ENCODE measurements at regions not wholly inside any gene's neighbourhood (a gene's known extent, or its start where the extent isn't known, plus 50 kb on each side); places are given as distances from the start of the nearest gene placed in this dataset.

DNA sequence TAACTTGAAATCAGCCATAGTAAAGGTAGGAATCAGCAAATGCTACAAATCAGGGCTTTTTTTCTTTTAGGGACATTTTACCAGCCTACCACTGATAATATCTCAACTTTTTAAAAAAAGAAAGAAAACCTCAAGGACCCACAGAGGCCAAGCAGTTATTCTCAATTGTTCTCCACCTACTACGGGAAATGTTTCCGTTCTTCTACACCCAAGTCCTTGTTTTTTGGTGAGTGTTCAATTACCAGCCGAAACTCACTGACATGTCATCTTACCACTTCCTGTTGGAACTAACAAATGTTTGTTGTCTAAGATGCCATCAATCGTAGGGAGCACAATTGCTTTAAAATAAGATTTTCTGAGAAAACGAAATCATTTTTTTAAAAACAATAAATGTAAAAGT lies 50.2 kb upstream of the CDK1 start:
- DNase-seq (ENCODE audit: low read depth), result no peak

DNA sequence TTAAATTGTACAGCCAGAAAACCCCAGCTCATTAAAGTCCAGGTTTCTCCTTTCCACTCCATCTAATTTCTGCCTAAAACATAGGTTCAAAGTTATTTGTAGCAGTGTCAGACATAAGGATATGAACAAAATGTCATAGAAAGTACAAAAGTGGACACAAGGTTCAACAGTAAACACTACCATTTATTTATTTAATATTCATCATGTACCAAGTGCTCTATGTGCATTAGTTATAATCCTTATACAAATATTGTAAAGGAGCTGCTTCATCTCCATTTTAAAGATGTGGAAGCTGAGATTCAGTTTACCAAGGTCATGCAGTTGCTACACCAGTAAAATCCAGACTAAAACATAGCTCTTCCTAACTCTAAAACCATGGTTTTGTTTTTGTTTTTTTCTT lies 52.0 kb upstream of the CDK1 start:
- no peak for DNase-seq (ENCODE audit: low read depth)

DNA sequence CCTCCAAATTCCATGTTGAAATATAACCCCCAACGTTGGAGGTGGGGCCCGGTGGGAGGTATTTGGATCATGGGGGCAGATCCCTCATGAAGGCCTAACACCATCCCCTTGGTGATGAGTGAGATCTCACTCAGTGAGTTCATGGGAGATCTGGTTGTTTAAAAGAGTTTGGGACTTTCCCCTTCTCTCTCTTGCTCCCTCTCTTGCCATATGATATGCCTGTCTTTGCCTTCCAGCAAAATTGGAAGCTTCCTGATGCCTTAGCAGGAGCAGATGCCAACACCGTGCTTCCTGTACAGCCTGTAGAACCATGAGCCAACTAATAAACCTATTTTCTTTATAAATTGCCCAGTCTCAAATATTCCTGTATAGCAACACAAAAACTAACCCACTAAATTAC lies 55.7 kb upstream of the CDK1 start:
- DNase-seq (ENCODE audit: low read depth), result no peak

DNA sequence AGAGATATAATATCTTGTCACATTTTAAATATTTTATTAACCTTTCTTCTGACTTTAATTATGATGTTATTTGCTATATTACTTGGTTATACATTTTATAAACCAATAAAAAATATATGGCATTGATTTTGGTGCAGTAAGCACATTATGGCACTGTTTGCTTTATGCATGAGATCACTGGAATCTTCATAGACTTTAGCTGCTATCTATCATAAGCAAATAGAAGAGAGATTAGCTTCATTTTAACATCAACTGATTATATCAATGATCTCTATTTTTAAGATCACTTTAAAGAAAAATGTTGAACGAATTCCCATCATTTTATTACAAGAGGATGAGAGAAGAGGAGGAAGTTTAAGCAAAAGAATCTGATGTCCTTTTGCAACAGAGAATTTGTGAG lies 58.6 kb upstream of the CDK1 start:
- DNase-seq (ENCODE audit: low read depth), result no peak

DNA sequence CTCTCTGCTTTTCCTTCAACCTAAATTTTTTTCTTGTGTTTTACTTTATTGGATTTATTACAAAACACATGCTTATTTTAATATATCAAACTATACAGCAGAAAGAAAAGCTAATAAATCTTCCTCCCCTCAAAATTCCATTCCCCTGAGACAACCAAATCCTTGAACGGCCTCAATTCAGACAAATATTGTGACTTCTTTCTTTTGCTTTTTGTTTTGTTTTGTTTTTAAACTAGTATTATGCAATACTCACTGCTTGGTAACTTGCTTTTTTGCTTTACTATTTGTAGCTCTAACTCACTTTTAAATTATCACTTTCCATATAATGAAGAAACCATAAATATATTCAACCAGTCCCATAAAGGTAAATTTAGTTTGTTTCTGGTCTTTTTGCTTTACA lies 59.4 kb upstream of the CDK1 start:
- no peak for DNase-seq (ENCODE audit: low read depth)

DNA sequence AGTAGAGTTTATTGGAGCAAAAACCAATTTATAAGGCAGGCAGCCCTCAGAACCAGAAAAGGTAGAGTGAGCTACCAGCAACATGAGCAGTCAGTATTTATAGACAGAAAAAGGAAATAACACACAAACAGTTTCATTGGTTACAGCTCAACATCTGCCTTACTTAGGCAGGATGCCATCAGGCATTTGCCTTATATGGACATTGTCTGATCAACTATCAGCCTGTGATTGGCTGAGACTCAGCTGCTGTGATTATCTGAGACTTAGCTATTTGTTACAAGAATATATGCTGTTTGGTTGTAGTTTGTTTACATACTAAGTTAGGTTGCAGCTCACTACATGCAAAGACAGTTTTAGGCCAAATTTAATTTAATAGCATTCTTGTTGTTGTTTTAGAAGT lies 60.4 kb upstream of the CDK1 start:
- no peak for DNase-seq (ENCODE audit: low read depth)

DNA sequence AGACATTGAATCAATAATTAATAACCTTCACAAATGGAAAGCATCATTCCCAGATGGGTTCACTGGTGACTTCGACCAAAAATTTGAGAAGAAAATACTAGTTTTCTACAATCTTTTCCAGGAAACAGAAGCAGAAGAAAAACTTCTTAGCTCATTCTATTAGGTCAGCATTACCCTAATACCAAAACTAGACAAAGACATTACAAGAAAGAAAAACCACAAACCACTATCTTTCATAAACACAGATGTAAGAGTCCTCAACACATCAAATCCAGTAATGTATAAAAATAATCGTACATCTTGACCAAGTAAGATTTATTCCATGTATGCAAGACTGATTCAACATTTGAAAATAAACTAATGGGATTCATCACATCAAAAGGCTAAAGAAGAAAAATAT lies 64.0 kb upstream of the CDK1 start:
- DNase-seq (ENCODE audit: low read depth), result no peak

DNA sequence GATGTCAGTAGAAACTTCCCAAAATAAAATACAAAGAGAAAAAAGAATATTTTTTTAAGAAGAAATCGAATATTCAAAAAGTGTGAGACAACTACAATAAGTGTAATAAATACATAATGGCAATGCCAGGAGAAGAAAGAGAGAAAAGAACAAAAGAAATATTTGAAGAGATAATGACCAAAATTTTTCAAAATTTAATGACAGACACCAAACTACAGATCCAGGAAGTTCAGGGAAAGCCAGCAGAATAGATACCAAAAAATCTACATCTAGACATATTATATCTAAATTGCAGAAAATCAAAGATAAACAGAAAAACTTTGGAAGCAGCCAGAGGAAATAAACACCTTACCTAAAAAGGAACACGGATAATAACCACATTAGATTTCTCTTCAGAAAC lies 66.8 kb upstream of the CDK1 start:
- DNase-seq (ENCODE audit: low read depth), result no peak

DNA sequence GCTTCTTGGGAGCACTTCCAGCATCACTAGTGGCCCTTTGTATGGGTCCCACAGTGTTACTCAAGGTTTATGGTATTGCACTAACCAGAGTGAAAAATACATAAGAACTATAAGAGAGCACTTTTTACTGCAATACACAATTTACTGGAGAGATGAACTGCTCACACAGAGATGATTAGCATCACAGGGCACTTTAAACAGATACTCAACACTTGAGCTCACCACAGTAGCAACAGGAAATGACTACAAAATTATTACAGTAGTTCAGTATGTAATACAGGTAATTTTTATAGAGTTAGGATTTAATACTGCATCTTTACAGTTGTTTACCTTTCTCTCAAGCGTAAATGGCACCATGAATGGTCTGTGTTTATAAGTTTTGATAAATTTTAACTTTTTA lies 68.2 kb upstream of the CDK1 start:
- DNase-seq (ENCODE audit: low read depth), result no peak

DNA sequence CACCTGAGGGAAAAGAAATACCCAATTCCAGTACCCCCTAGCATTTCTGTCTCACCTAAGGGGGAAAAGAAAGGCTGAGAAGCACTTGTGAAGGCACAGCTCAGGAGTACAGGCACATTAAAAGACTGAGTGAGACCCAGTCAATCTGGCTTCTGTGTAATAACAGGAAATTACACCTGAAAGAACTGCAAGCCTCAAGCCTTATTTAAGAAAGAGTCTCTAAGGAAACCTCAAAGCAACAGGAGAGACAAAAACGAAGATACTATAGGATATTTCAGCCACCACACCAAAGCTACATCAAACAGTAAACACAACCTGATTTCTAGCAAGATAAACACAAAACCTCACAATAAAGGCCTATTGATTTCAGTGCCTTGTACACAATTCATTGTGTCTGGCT lies 69.6 kb upstream of the CDK1 start:
- DNase-seq (ENCODE audit: low read depth), result no peak

DNA sequence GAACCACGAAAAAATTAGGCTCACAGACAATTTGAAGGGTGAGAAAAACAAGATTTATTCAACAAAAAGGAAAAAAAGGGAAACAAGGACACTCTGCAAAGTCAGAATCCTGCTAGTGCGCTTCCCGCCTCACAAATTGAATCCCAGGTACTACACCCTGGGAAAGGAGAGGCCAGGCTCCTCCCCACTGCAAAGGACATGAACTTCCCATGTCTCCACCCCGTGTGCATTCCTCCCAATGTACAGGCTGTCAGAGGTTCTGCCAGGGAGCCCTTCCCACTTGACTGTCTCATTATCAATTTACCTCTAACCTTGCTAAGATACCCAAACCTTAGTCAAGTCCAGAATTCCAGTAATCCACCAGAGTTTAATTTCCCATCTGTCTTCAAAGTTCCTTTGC lies 70.4 kb upstream of the CDK1 start:
- DNase-seq (ENCODE audit: low read depth), result no peak

DNA sequence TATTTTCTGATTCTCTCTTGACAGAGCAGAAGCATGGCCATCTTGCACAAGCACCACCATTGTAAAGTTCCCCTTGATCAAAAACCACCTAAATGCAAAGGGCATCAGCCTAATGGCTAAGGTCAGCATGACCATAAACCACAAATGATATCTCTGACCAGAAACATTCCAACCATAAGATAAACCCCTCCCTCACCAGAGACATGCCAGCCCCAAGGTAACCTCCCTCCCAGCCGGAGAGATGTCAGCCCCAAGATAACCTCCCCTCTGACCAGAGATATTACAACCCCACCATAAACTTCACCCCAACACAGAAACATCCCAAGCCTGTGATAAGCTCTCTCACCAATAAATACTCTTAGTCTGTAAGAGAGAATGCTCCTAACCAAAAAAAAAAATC lies 72.1 kb upstream of the CDK1 start:
- no peak for DNase-seq (ENCODE audit: low read depth)

DNA sequence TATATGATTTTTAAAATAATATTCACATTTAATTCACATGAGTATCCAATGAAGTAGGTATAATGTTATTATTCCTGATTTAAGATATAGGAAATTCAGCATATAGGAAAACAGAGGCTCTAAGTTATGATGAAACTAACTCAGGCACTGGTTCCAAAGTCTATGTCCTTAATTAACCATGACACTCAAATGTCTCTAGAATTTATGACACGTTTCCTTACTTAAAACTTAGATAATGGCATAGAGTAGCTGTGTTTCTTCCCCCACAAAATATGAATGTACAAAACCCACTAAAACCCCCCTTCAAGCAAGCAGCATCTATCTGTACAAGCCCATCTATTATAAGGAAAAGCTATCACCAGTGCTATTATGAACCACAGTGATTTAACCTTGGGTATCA lies 72.9 kb upstream of the CDK1 start:
- DNase-seq (ENCODE audit: low read depth), result no peak

DNA sequence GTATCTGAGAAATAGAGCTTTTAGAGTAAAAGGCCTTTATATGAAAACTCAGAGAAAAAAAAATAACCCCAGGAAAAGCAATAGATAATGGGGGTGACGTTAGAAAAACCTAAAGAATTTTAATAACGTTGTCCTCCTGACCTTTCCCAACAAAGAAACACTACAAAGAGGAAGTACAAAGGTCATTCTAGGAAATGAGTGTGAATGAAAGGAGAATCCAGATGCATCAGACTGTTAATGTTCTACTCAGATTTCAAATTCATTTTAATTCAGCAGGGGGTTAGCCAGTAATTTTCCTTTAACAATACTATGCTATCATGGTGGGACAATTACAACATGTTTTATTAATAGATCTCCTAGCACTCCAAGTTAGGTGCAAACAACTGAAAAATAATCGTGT lies 73.8 kb upstream of the CDK1 start:
- no peak for DNase-seq (ENCODE audit: low read depth)

DNA sequence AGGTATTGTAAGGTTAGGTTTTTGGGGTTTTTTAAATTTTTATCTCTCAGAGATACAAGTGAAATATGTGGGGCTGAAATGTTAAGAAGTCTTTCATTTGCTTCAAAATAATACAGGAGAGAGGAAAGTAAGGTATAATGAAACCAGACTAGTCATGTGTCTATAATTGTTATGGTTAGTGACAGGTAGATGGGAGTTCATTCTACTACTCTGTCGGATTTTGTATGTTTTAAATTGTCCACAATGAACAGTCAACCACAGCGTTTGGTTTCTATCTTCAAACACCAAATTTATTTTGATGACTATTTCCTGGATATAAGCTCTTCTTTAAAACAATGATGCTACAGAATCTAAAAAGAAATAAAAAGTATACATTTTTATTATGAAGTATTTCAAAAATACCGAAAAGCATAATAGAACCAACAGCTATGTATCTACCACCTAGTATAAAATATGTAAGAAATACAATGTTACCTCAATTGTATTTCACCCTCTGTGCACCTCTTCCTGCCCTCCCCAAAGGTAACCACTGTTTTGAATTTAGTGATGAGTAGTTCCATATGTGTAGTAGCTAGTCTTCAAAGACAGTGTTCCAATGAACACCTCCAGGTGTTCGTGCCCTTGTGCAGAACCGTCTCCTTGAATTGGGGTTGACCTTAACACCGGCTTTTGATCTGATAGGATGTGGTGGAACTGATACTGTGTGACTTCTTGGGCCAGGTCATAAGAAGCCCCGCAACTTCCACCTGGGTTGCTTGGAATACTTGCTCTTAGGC lies 74.8 kb upstream of the CDK1 start:
- no peak for DNase-seq (ENCODE audit: low read depth)

DNA sequence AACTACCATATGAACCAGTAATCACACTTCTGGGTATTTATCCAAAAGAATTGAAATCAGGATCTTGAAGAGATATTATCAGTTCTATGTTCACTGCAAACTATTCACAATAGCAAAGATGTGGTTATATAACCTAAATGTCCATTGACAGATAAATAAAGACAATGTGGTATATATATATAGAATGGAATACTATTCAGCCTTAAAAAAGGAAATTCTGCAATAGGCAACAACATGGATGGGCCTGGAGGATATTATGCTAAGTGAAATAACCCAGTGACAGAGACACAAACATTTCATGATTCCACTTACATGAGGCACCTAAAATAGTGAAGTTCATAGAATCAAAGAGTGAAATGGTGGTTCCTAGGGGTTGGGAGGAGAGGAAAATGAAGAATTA lies 90.6 kb upstream of the CDK1 start:
- DNase-seq (ENCODE audit: low read depth), result no peak

DNA sequence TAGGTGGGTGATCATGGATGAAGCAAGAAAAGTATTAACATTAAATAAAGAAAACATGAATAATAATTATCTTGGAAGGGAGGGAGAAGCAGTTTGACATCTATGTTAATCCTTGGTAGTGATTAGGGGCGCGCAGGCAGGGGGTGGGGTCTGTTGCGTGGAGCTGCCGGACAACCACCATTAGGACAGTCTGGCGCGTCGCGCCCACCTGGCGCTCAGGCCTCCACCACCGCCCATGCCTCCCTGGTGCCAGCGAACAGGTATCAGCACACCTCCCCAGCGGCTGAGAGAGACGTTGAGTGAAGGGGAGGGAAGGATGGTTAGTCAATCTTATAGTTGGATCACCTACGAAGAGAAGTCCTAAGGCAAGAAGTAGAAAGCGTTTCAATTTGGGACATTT lies 94.2 kb upstream of the CDK1 start:
- no peak for DNase-seq (ENCODE audit: low read depth)

DNA sequence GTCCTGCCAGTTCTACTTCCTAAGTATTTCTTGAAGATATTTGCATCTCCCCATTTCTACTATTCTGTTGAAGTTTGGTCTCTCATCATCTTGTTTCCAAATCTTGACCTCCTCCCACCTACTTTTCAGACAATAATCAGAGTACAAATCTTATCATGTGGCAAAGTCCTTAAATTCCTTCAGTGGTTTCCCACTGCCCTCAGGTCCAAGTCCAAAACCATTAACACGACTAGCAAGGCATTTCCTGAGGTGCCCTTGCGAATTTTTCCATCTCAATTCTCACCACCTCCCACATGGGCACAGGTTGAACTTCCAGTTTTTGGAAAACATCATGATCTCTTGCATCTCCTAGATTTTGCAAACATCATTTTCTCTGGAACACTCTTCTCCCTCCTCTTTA lies 97.2 kb upstream of the CDK1 start:
- no peak for DNase-seq (ENCODE audit: low read depth)

DNA sequence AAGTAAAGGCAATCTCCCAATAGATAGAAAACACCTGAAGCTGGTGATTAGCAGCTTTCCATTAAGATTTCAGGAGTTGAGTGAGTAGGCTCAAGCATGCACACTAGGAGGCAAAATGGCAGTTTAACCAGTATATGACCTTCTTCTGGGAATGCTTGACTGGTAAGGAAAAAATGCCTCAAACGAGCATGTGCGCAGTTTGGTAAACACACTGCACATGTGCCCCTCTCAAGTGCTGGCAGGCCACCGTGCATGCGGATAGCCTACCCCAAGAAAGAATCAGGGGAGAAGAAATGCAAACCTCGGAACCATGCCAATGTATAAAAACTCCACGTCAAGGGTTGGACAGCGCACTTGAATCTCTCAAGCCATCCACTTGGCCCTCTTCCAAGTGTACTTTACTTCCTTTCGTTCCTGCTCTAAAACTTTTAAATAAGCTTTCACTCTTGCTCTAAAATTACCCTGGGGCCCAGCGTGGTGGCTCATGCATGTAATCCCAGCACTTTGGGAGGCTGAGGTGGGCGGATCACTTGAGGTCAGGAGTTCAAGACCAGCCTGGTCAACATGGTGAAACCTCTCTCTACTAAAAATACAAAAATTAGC lies 98.8 kb upstream of the CDK1 start:
- DNase-seq (ENCODE audit: low read depth), result no peak

DNA sequence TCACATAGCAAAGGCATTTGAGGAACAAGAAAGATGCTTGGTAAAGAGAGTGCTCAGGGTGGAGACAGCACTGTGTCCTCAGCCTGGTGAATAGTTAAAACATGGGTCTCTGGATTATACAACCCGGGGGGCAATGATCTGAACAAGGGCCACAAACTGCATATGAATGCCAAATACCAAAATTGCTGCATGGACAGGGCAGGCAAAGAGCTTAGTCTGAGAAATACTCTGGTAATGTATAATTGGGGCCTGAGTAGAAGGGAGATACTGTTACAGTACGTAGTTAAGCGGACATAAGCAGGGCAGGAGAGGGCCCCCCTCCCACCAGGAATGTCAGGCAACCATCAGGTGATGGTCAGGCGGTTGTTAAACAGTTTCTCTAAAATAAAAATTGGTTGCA lies 99.3 kb upstream of the CDK1 start:
- no peak for DNase-seq (ENCODE audit: low read depth)

DNA sequence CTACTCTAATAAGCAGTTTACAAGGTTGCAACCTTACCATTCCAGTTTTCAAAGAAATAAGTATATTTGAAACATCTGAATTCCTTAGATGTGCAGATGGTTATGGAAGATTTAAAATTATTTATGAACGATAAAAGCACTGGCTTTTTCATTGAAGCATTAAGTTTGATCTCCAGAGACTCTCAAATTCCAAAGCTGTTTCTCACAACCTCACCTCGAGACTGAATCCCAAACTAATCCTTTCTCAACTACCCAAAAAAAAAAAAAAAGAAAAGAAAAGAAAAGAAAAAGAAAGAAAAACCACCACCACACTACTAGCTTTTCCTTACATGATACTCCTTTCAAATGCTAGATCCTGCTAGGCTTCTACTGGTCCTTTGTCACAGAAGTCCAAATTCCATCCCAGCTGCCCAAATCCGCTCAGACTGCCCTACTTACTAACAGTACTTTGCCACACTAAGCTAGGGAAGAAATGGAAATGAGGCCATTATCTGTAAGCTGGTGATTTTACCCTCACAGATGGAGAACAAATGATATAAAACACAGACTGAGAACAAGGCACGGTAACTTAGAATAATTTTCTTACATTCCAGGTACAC lies 100.6 kb upstream of the CDK1 start:
- no peak for DNase-seq (ENCODE audit: low read depth)

DNA sequence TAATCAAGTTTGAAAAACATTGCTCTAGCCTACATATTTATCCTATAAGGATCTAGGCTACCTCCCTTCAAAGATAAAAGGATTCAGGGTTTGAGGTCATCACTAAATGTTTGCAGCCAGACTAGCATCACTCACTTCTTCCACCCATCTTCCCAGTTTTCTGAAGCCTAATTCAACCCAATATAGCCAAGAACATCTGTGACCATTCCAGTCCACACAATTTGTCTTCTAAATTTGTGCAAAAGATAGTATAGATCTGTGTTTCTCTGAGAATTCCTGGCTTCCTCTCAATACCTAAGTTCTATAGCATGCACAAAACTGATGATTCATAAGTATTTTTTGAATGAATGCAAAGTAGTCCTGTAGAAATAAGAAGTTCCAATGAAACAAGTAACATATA lies 103.0 kb upstream of the CDK1 start:
- no peak for DNase-seq (ENCODE audit: low read depth)

DNA sequence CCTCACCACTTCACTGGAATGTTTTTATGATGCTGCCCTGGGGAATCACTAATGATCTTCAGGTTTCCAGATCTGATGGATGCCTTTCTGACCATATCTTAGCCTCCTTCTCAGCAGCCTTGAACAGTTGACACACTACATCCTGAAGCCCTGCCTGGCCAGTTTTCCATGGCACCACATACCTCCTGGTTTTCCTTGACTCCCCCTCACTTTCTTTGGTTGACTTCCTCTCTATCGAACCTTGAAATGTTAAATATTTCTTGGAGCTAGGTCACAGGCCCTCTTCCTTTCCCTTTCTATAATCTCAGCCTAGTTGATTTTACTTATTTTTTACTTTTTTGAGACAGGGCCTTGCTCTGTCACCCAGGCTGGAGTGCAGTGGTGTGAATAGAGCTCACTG lies 108.8 kb upstream of the CDK1 start:
- DNase-seq (ENCODE audit: low read depth), result no peak

DNA sequence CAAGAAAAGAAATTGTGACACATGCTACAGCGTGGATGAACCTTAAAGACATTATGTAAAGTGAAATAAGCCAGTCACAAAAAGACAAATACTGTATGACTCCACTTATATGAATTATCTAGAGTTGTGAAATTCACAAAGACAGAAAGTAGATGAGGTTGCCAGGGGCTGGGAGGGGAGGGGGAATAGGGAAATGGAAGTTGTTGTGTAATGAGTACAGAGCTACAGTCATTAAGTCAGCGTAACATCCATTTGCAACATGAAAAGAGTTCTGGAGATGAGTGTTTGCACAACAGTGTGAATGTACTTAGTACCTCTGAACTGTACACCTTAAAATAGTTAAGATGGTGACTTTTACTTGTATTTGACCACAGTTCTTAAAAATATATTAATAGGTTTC lies 112.1 kb upstream of the CDK1 start:
- DNase-seq (ENCODE audit: low read depth), result no peak

Measured in fibroblast of the conjunctiva (primary cell).